ELR (cell line): ENCODE measurements at regions not wholly inside any gene's neighbourhood (a gene's known extent, or its start where the extent isn't known, plus 50 kb on each side); places are given as distances from the start of the nearest gene placed in this dataset.
A peak's percentile ranks its signal among the peaks of the same experiment; 100 is the strongest.

Experiments used
- DNase-seq: peaks from one replicate; pipeline ENCODE4 v3.0.0-alpha.2; 2015; ENCODE audit warnings: low read depth

DNA sequence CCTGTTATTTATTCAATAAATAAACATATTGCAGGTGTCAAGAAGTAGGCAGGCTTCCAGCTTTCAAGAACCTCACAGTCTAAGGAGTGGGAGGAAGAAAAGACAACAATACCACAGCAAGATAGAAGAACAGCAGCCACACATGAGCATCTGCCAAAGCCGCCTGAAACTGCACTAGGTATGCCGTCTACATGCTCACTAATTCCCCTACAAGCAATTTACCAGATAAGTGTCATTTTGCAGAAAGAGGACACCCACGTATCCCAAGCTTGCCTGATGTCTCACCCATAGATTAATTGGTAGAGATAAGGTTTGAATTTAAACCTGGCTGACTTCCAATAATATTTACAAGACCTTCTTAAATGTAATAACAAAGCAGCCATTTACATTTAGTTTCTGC, 439.4 kb upstream of the CPEB2 start:
- no peak for DNase-seq

DNA sequence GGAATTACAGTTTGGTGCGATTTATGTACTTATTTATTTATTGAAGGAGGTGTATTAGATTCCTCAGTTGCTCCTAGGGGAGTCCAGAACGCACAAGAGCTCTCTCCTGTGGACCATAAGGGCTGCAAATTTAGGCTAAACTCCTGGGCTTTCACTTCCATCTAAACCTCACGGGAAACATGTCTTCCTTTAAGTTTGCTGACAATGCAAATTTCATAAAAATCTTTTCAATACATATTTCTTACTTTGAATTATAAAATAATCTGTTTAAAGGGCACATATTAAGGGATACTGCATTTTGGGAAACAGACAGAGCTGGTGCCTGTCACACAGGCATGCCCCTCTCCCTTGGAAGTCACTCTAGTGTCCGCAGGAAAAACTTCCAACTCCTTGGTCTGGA, 438.0 kb upstream of the CPEB2 start:
- DNase-seq = no peak

DNA sequence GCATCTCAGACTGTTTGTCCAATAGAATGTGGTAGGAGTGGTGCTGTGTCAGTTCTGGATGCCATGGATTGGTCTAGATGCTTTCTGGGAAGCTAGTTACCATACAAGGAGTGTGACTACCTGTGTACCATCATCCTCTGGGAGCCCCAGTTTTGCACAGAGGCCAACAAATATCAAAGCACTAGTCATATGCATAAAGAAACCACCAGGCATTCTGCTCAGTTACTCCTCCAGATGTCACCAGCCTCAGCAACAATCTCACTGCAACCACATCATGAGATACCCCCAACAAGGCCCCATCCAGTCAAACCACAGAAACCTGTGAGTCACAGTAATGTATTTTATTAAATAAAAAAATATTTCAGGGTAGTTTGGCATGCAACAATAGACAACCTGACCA, 435.8 kb upstream of the CPEB2 start:
- DNase-seq = peak; percentile 45

DNA sequence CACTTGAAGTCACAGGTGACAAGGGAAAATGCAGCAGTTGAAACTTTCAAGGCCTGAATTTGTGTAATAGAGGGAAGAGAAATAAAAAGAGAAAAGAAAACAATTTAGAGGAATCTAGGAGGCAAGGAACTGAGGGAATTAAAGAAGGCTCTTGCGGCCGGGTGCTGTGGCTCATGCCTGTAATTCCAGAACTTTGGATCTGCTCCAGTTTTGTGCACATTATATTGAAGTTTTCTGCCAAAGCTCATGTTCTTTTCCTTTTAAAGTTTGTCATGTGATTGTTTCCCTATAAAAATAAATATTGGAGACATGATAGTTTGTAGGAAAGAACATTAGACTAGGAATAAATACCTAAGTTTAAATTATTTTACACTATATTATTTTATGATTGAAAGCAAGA, 433.9 kb upstream of the CPEB2 start:
- DNase-seq = no peak

DNA sequence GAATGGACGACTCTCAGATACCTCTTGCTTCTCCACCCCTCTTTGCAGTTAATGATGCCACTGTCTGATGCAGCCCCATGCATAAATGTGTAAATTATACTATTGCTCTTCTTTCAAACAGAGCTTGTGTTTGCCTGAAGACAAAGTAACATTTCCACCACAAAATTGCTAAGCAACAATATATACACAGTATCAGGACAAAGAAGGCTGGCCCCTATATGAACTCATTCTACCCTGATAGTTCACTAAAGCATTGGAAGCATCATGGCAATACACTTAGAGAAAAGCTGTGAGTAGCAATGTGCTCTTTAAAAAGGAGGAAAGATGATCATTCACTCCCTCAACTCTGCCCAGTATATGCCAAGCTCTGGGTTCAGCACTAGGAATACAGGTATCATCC, 427.0 kb upstream of the CPEB2 start:
- no peak for DNase-seq

DNA sequence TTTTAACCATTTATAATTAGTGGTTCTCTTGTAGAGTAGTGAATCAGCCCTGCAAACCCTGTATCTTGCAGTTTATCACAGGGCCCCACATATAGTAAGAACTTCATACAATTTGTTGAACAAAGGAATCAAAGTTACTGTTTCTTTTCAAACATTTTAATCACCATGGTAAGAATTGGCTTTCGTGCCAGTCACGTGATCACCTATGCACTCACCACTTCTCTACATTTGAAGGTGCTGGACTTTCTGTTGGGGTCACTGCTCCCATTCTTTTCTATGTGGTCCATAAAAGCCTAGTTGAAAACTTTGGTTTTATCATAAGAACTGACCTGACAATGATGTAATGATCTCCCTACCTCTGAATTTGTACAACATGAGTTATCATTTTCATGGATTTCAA, 426.4 kb upstream of the CPEB2 start:
- DNase-seq = no peak

DNA sequence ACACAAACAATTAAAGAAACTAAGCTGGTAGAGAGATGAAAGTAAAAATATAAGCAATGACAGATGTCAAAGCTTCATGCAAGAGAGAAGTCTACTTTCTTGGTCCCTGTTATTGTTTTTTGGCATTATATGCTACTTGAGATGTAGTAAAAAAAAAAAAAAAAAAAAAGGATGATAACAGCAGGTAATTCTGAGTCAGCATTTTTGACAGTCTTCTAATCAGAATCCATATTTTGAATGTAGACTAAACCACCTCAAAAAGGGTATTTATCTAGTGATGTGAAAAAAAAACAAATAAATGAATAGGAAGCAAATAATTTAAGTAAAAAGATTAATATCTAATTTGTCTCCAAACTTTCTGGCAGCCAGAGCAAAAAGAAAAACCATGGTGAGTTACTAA, 422.2 kb upstream of the CPEB2 start:
- no peak for DNase-seq

DNA sequence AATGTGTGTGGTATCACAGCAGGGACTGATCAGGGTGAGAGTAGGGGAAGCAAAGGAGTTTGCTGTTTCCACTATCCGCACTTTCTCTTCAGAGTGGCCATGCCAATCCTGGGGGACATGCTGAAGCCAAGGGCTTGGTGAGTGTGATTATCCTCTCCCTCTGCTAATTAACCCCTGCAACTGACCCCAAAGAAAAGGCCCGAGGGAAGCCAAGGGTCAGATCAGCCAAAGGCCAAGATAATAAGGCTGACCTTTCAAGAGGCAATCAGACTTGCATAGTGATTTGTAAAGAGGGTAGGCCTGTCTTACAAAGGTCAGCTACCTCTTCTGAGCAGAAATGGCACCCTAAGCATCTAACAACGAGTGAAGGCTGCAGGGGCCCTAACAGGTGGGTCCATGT, 420.5 kb upstream of the CPEB2 start:
- DNase-seq = no peak

DNA sequence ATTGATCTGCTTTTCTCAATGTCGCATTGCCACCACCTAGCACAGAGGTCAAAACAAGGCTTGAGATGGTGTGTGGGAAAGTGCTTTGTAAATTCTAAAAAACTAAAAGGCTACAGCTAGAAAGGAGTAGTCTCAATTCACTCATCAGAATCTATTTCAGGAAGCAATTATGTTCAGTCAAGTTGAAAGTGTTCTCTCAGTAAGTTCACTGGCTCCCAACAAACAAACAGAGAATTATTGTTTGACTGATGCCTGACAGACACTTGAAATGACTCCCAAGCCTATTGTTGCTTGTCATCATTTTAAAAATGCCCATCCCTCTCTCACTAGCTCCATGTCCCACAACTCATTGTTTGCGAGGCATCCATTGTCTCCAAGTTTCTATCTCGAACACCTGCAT, 419.6 kb upstream of the CPEB2 start:
- no peak for DNase-seq

DNA sequence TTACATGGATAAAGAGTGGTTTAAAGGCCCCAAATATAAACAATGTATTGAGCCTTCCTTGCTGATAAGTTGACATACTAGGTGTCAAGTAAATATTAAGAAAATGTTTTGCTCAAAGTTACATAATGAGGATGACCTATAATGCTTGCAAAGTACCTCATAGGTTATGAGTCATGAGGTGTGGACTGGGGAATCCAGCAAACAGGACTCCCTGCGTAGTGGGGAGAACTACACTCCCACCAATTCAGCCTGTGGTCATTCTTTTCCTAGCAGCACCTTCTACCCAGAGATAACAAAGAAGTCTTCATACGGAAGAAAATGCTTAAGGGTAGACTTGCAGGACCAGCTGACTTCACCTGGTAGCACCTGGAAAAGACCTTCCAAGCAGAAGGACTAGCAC, 418.9 kb upstream of the CPEB2 start:
- no peak for DNase-seq

DNA sequence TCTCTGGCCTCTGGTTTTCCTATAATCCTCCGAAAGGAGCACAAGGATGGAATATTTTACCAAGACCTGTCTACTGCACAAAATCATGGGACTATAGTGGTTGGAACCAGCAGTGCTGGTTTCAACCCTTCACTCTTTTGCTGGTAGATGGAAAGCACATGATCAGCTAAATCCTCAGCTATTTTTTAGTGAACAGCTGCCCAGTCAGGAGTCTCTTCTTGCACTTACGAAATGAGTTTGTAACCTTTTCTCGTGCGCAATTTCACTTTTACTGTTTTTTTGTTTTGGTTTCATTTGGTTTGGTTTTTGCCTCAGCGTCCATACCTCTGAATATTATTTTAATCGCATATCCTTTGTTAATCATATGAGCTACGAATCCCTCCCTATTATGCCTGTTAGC, 418.5 kb upstream of the CPEB2 start:
- no peak for DNase-seq

DNA sequence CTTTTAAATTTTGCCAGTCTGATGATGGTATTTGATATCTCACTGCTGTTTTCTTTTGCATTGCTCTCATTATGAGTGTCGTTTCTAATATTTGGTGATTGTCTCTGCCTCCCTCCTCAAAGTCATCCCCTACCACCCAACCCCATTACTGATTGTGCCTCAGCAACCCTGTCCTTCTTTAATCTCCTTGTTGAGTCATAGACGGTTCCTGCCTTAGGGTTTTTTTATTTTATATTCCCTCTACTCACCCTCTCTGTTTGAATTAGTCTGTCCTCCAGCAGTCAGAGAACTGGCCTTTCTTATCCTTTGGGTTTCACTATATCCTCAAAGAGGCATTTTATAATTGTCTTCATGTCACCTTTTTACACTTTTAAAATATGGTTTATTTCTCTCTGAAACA, 409.3 kb upstream of the CPEB2 start:
- no peak for DNase-seq

DNA sequence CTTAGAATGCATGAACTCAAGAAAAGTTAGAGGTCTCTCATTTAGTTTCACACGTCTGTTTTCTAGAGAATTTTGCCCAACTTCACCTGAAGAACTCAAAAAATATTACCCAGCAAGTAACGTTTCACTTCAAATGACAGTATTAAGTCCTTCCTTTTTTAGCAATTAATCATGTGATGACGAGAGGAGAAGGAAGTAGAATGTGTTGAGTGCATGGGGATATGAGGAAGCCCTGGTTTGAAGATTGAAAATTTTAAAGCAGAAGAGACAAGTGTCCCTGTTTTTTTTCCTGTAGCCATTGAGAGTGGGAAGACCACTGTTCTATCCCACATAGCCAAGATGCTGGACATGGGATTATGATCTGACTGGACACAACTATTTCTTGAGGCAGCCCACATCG, 406.3 kb upstream of the CPEB2 start:
- no peak for DNase-seq

DNA sequence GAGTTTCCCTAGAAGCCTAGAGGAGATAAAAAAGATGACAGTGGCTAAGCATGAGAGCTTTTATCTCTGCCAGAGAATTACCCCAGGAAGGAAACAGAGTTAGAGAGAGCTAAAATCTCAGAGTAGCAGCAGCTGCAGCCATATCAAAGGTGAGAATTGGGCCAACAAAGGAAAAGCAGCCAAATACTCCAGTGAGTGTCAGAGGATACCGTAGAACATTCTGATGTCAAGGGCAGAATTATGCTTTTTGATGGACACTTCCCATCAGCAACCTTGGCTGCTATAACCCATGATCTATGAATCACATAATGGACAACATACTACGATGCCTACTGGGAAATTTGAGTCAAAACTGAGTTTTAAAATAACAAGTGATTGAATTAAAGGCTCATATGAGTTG, 405.8 kb upstream of the CPEB2 start:
- DNase-seq = no peak

DNA sequence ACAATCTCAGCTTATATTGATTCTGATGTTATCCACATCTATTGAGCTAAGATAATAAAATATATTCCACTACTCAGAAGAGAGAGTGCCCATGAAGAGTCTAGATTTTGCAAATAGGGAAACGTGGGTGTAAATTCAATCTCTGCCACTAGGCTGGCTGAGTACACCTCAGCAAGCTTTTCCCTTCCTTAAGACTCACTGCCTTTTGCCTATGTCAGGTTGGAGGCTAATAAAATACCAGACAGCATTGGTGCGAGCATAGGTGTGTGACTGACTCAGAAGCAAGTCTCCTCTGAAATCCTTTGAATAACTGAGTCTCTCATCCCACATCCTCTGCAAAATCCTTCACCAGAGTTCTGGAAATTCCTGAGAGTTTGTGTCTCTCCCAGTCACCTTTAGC, 405.4 kb upstream of the CPEB2 start:
- no peak for DNase-seq

DNA sequence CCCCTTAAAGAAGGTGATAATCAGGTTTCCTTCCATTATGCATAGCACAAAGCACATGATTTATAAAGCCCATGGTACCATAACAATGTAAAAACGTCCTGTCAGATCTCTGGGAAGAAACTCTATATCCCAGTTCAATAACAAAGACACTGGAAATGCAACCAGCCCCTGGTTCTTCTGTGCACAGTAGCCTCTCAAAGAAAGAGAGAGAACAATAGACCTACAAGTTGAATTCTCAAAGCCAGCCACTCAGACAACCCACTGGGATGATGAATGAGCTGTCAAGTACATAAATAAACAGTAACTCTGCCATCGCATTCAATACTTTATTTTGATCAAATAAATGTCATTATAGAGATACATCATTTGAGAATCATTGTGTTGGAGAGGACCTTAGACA, 400.1 kb upstream of the CPEB2 start:
- no peak for DNase-seq

DNA sequence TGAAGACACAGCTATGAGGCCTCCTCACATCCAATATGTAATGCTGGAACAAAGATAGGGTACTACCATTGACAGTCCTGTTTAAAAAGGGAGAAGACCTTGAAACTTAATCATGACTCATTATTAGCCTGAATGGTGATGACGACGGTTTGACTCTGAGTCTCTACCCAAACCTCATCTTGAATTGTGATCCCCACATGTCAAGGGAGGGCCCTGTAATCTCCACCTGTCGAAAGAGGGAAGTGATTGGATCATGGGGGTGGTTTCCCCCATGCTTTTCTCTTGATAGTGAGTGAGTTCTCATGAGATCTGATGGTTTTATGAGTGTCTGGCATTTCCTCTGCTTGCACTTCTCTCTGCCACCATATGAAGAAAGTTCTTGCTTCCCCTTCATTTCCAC, 395.3 kb upstream of the CPEB2 start:
- peak; percentile 2 for DNase-seq

DNA sequence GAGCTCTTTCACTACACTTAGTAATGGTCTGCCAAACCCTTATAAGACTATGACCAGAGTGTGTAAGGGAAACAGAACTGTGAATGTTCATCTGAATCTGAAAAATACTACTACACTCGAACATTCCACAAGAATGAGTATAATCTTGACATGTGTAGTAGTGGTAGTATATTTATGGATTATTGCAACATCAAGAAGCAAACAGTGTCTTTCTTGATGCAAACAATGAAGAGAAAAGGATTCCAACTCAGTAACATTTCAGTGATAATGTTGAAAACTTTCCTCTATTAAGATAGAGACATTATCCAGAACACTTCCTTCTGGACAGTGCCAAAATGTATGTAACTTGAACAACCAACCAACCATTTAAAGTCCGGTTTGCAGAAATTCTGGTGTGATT, 394.7 kb upstream of the CPEB2 start:
- DNase-seq = peak; percentile 30

DNA sequence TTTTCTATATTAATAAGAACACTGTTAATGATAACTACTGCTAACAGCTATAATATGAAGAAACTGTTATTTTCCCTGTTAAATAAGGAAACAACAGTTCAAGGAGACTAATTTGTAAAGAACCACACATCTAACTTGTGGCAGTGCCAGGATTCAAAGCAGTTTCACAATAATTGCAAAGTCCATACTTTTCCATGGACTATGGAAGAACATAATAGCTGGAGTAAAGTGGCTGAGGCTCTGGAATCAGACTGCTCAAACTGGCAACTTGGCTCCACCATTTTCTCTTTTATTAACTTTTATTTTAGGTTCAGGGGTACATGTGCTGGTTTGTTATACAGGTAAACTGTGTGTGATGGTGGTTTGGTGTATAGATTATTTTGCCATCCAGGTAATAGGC, 393.7 kb upstream of the CPEB2 start:
- no peak for DNase-seq

DNA sequence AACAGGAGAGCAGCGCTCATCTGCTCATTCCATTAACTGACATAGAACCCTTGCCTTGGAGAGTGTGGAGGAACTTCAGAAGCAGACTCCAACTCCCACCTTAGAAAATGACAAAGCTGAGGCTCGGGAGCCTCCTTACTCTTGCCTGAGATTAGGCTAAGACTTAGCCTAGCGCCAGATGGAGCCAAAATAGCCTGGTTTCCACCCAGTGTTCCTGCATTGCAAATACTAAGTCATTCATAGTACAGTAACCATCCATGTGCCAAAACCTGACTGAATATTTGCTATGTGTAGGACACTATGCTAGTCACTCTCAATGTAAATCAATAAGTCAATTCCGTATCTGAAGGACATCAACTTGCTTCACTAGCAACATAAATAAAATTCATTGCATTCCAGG, 387.4 kb upstream of the CPEB2 start:
- no peak for DNase-seq

DNA sequence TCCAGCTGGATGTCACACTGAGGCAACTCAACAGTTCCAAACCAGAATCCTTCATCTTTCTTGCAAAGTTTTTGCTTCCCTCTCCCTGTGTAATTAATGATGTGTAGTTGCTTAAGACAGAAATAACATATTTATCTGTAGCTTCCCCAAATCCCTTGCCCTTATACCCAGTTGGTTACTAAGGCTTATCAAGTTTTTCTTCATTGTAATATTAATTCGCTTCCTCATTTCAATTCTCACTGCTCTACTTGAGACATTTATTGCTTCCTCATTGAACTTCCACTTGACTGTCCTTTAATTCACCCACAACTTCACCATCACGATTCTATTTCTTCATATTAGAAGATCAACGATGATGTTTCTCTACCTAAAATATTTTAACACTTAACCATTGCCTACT, 386.6 kb upstream of the CPEB2 start:
- DNase-seq = no peak

DNA sequence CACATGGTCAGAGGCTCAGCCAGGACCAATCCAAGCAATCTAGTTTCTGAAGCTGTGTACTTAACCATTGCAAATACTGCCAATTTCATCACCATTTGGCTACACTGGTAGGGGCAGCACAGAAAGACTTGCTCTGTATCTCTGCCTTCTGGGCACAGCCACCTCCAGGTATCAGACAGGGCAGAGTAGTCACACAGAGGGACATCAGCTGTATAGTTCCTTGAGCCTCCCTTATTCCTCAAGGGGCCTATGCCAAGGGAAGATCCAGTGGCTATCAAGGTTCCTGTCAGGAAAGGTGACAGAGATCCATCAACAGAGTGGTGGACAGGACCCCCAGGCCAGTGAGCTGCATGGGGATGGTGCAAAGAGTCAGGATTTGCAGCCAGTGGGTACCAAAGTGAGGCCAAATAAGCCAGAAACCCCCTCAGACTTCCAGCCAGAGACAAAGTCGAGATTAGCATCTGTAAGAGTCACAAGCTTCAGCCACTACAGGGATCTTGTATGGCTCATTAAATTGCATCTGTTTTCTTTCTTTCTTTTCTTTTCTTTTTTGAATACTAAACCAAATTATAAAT, 381.6 kb upstream of the CPEB2 start:
- no peak for DNase-seq

DNA sequence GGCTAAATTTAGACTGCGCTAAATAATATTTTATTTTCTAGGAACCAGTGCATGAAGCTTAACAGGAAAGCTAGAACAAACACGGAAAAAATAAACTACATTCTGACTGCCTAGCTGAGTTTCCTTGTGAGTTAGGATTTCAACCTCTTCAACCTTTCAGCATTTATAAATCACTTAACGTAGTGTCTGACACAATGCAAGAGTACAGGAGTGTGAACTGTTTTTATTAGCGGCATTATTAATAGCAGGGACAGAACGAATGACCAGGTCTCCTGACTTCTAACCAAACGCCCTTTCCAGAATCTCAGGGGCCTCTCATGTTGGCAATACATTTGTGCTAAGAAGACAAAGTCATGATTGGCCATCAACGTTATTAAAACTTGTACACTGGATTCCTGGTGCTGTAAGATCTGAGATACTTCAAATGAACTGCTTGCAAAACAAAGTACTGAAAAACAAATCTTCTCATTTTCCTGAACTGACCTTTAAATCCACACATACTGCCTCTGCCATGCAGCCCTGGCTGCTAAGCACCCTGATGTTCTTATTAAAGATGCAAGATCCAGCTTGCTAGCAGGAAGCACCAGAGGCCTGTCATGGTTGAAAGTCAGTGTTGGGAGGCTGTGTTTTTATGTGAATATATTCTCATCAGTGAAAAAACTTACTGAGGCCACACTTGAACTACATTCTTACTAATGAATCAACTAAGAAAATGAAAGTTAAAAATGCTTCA, 380.4 kb upstream of the CPEB2 start:
- no peak for DNase-seq

DNA sequence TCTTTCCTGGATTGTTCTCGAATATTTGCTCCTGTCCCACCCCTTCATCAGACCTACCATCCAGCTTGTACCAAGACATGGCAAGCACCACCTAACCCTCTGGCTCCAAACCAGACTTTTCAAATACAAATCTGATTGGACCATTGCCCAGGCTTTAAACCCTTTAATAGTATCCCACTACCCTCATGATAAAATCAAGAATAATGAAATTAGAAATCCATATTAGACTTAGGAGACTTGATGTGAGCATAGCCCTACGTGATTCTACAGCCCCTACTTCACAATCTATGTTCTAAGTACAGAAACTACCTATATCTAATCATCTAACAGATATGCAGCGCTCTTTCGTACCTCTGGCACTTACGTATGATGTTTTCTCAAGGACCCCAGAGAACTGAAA, 375.2 kb upstream of the CPEB2 start:
- DNase-seq = no peak
